B cell (primary cell): ENCODE measurements at regions not wholly inside any gene's neighbourhood (a gene's known extent, or its start where the extent isn't known, plus 50 kb on each side); places are given as distances from the start of the nearest gene placed in this dataset.

ENCODE experiments used
- ATAC-seq: fragments of 200-7000 bp; cut with Tn5 transposase; one replicate; pipeline ENCODE4 v1.10.0; 2021; ENCODE audit warnings: low read depth, mild to moderate bottlenecking, moderate number of reproducible peaks, moderate library complexity
- CTCF ChIA-PET: fragments of 350-600 bp; sonication (Branson Sonifier 250); formaldehyde crosslinking; loops from one replicate; lab custom pipeline; 2021; ENCODE audit warnings: antibody characterized with exemption, inconsistent platforms; lab: Charles Lee
- POLR2A ChIA-PET: fragments of 350-600 bp; sonication (Branson Sonifier 250); formaldehyde crosslinking; loops from one replicate; lab custom pipeline; 2021; ENCODE audit warnings: antibody characterized with exemption; lab: Charles Lee
- DNase-seq: peaks from one replicate; pipeline ENCODE4 v3.0.0; 2013
- H2AFZ ChIP-seq: 2 replicates; pipeline ENCODE4 v1.6.1; 2012; ENCODE audit warnings: mild to moderate bottlenecking, low read depth, low read length; ENCODE audit not compliant: insufficient read depth, poor library complexity, severe bottlenecking
- H3K27ac ChIP-seq, 2 donors: 1 replicate in 1 of 2; 2 replicates in 1 of 2; pipeline ENCODE4 v1.5.1; 2012 to 2013; ENCODE audit warnings: low read length in 2 of 2, mild to moderate bottlenecking in 2 of 2, moderate library complexity in 1 of 2
- H3K27me3 ChIP-seq, 4 experiments: fragments of 200-600 bp in 1 of 4; sonication (generic) in 1 of 4; replicated peaks in 1 of 4; 1 replicate in 2 of 4; 2 replicates in 2 of 4; pipeline versions ENCODE4 v1.6.1 to v1.7.0; 2013 to 2016; ENCODE audit warnings: low read length in 3 of 4, mild to moderate bottlenecking in 2 of 4, mixed read lengths in 1 of 4, moderate library complexity in 1 of 4; ENCODE audit not compliant: insufficient read depth in 4 of 4, control insufficient read depth in 3 of 4; ENCODE audit errors: control extremely low read depth in 1 of 4
- H3K36me3 ChIP-seq, 2 experiments: replicated peaks in 1 of 2; 1 replicate in 1 of 2; 2 replicates in 1 of 2; pipeline versions ENCODE4 v1.6.1 to v1.7.1; 2013; ENCODE audit warnings: low read length in 1 of 2; ENCODE audit not compliant: insufficient read depth in 2 of 2, control insufficient read depth in 1 of 2; ENCODE audit errors: control extremely low read depth in 1 of 2, extremely low read depth in 1 of 2
- H3K4me1 ChIP-seq, 2 donors: fragments of 200-600 bp in 1 of 2; sonication (generic) in 1 of 2; 1 replicate in 1 of 2; 2 replicates in 1 of 2; pipeline versions ENCODE4 v1.5.1 to v1.6.1; 2013 to 2017; ENCODE audit warnings: low read length in 2 of 2; ENCODE audit not compliant: control insufficient read depth in 2 of 2, insufficient read depth in 2 of 2
- H3K4me2 ChIP-seq: replicated peaks from 2 replicates; pipeline ENCODE3; 2012; ENCODE audit warnings: mild to moderate bottlenecking, low read depth, low read length; ENCODE audit not compliant: poor library complexity, severe bottlenecking
- H3K4me3 ChIP-seq, 5 experiments: fragments of 200-600 bp in 1 of 5; sonication (generic) in 1 of 5; 1 replicate in 3 of 5; 2 replicates in 2 of 5; pipeline versions ENCODE4 v1.5.1 to v1.7.0; 2011 to 2016; ENCODE audit warnings: low read length in 4 of 5, mild to moderate bottlenecking in 4 of 5, low read depth in 2 of 5, control low read depth in 1 of 5, moderate library complexity in 1 of 5; ENCODE audit not compliant: insufficient read depth in 1 of 5; ENCODE audit errors: control extremely low read depth in 1 of 5, extremely low read depth in 1 of 5
- H3K79me2 ChIP-seq: fragments of 200-600 bp; sonication (generic); one replicate; pipeline ENCODE4 v1.6.0; 2016; ENCODE audit warnings: low read length; ENCODE audit not compliant: control insufficient read depth, insufficient read depth
- H3K9ac ChIP-seq: fragments of 200-600 bp; sonication (generic); 2 replicates; pipeline ENCODE4 v1.6.1; 2017; ENCODE audit warnings: mild to moderate bottlenecking, low read length, moderate library complexity
- H3K9me3 ChIP-seq, 3 donors: one replicate each; pipeline versions ENCODE4 v1.6.1 to v1.7.1; 2013; ENCODE audit warnings: low read length in 2 of 3; ENCODE audit not compliant: control insufficient read depth in 2 of 3, insufficient read depth in 1 of 3; ENCODE audit errors: control extremely low read depth in 1 of 3
- H4K20me1 ChIP-seq: 2 replicates; pipeline ENCODE4 v1.6.0; 2012; ENCODE audit warnings: mild to moderate bottlenecking, low read length; ENCODE audit not compliant: insufficient read depth, control insufficient read depth, poor library complexity, severe bottlenecking
- H3K27ac Mint-ChIP-seq: one replicate; pipeline ENCODE4 v1.8.0; 2021; ENCODE audit warnings: mixed read lengths
- H3K27me3 Mint-ChIP-seq: one replicate; pipeline ENCODE4 v1.8.0; 2021; ENCODE audit warnings: mixed read lengths
- H3K4me1 Mint-ChIP-seq: one replicate; pipeline ENCODE4 v1.8.0; 2021; ENCODE audit warnings: mixed read lengths
- H3K4me3 Mint-ChIP-seq: one replicate; pipeline ENCODE4 v1.8.0; 2021; ENCODE audit warnings: mixed read lengths
- H3K9me3 Mint-ChIP-seq: one replicate; pipeline ENCODE4 v1.8.0; 2022; ENCODE audit warnings: mixed read lengths; ENCODE audit not compliant: insufficient read depth
- CTCF ChIP-seq: fragments of 200-600 bp; IDR thresholded peaks from one replicate; pipeline ENCODE4 v1.8.0; 2022; ENCODE audit warnings: antibody characterized with exemption, mild to moderate bottlenecking
- EZH2 ChIP-seq: IDR thresholded peaks from 2 replicates; pipeline ENCODE4 v1.6.1; 2012; ENCODE audit warnings: borderline replicate concordance, low read depth, mild to moderate bottlenecking, moderate library complexity, low read length; ENCODE audit not compliant: insufficient read depth, poor library complexity, severe bottlenecking
- WGBS: methylation state at CpG from one replicate; pipeline ENCODE4 v1.1.5; 2013; ENCODE audit warnings: missing lambda C conversion rate; ENCODE audit not compliant: insufficient coverage; 5-methylcytosine and 5-hydroxymethylcytosine counted together
- intact Hi-C: fragments of 100-400 bp; cut with micrococcal nuclease; formaldehyde crosslinking; loops from one replicate; pipeline ENCODE4 v1.10.0; 2022

- Histone ChIP-seq H3K79me2 (no peaks in the 10 kb centered on the region), H3K9me3 (peaks cover 0 to 11% (median 0%) of the 10 kb centered on the region in 3 donors), H3K36me3 (no peaks in the 10 kb centered on the region), H3K27ac (no peak overlapping the region), H3K27me3 (peaks cover 0 to 40% (median 6%) of the 10 kb centered on the region in 4 experiments), H3K4me2 (no peak overlapping the region), H3K4me3 (no peak overlapping the region), H4K20me1 (no peaks in the 10 kb centered on the region), H3K4me1 (peaks cover 6 to 11% of the 10 kb centered on the region in 2 donors), H2AFZ (no peak overlapping the region), H3K9ac (no peak overlapping the region)
- H3K27me3 Mint-ChIP-seq = peaks cover 26% of the 10 kb centered on the region
- CTCF ChIA-PET = no interaction called here
- DNase-seq (no peak), ATAC-seq (no peak)
- TF ChIP-seq EZH2 (no peak), CTCF (no peak)
- peaks cover 10% of the 10 kb centered on the region for H3K4me1 Mint-ChIP-seq
- 64% methylated on average over 20 of the region's 24 CpGs for WGBS
- H3K27ac Mint-ChIP-seq = no peak overlapping the region
- POLR2A ChIA-PET = no interaction called here
- no peak overlapping the region for H3K4me3 Mint-ChIP-seq
- no peaks in the 10 kb centered on the region for H3K9me3 Mint-ChIP-seq
- intact Hi-C loops = no loop called here
Measured at GRCh38 chr7:1292972-1293830, 60.5 kb downstream of the UNCX start.

- H3K4me3 ChIP-seq = no peak overlapping the region
- H2AFZ ChIP-seq = no peak overlapping the region
- ATAC-seq (no peak), DNase-seq (no peak)
- no peaks in the 10 kb centered on the region for H3K9me3 Mint-ChIP-seq
- peaks cover 10% of the 10 kb centered on the region for H3K4me1 Mint-ChIP-seq
- no peaks in the 10 kb centered on the region for H3K36me3 ChIP-seq
- peaks cover 26% of the 10 kb centered on the region for H3K27me3 Mint-ChIP-seq
- no peak overlapping the region for H3K4me3 Mint-ChIP-seq
- ChIA-PET POLR2A (no interaction called here), CTCF (no interaction called here)
- H3K9me3 ChIP-seq = peaks cover 0 to 13% (median 0%) of the 10 kb centered on the region in 3 donors
- no peak overlapping the region for H3K9ac ChIP-seq
- WGBS = 83% methylated on average over 28 of the region's 28 CpGs
- H4K20me1 ChIP-seq = no peaks in the 10 kb centered on the region
- H3K4me2 ChIP-seq = no peak overlapping the region
- H3K4me1 ChIP-seq = peaks cover 6 to 11% of the 10 kb centered on the region in 2 donors
- intact Hi-C loops = no loop called here
- TF ChIP-seq CTCF (no peak), EZH2 (no peak)
- H3K79me2 ChIP-seq = no peaks in the 10 kb centered on the region
- no peak overlapping the region for H3K27ac Mint-ChIP-seq
- no peak overlapping the region for H3K27ac ChIP-seq
- H3K27me3 ChIP-seq = peaks cover 0 to 40% (median 6%) of the 10 kb centered on the region in 4 experiments
Measured at GRCh38 chr7:1293950-1294411, 61.3 kb downstream of the UNCX start.
